GM12878 (cell line): ENCODE measurements at regions not wholly inside any gene's neighbourhood (a gene's known extent, or its start where the extent isn't known, plus 50 kb on each side); places are given as distances from the start of the nearest gene placed in this dataset.
"Not testable (repeated sequence)": the region's sequence is repeated elsewhere in the genome, so short reads cannot be mapped to it uniquely, and the experiment has no call there.

Source experiments
- ATAC-seq: fragments of 200-7000 bp; cut with Tn5 transposase; 3 replicates; pipeline ENCODE4 v1.9.1; 2020; ENCODE audit warnings: mild to moderate bottlenecking, moderate library complexity
- BruUV-seq: library from RNA; stranded (reverse); fragments of 400-500 nt; replicated peaks from 2 replicates; lab custom pipeline; 2021; lab: Mats Ljungman, UMichigan
- CTCF ChIA-PET: fragments of 300-600 bp; sonication (Branson Sonifier 250); formaldehyde crosslinking; extraction: SDS; loops from one replicate; lab custom pipeline; 2021; ENCODE audit warnings: inconsistent platforms; lab: Yijun Ruan, JAX
- POLR2A ChIA-PET: fragments of 350-600 bp; formaldehyde crosslinking; extraction: SDS; loops from one replicate; lab custom pipeline; 2021; ENCODE audit warnings: inconsistent platforms; lab: Charles Lee
- RAD21 ChIA-PET: fragments of 300-600 bp; sonication (Branson Sonifier 250); formaldehyde crosslinking; loops from one replicate; lab custom pipeline; 2023; ENCODE audit warnings: antibody characterized with exemption; ENCODE audit not compliant: unreplicated experiment; lab: Charles Lee
- SMC1A ChIA-PET: fragments of 300-600 bp; sonication (Branson Sonifier 250); formaldehyde crosslinking; loops from one replicate; lab custom pipeline; 2023; ENCODE audit not compliant: unreplicated experiment, uncharacterized antibody; lab: Charles Lee
- DNase-seq: peaks from one replicate; pipeline ENCODE4 v3.0.0-alpha.2; 2011; ENCODE audit warnings: low read depth, low spot score
- FAIRE-seq: peaks from 3 replicates; lab custom pipeline; 2011; peaks lifted over from hg19 to GRCh38; lab: Jason Lieb, UNC
- H2AFZ ChIP-seq: 2 replicates; pipeline ENCODE4 v1.6.0; 2011; ENCODE audit warnings: low read depth, low read length, control low read depth; ENCODE audit not compliant: control insufficient read depth
- H3K27ac ChIP-seq: 2 replicates; pipeline ENCODE4 v1.5.1; 2011; ENCODE audit warnings: control low read depth; ENCODE audit not compliant: control insufficient read depth, insufficient read depth
- H3K27me3 ChIP-seq, 2 experiments: replicated peaks in 1 of 2; 2 replicates each; pipeline versions ENCODE4 v1.6.0 to v1.6.1; 2011; ENCODE audit warnings: low read length in 1 of 2; ENCODE audit not compliant: control insufficient read depth in 2 of 2, insufficient read depth in 2 of 2
- H3K36me3 ChIP-seq, 2 experiments: 2 replicates each; pipeline ENCODE4 v1.5.1; 2011; ENCODE audit warnings: low read length in 1 of 2; ENCODE audit not compliant: control insufficient read depth in 2 of 2, insufficient read depth in 2 of 2
- H3K4me1 ChIP-seq: 2 replicates; pipeline ENCODE4 v1.6.1; 2011; ENCODE audit warnings: mild to moderate bottlenecking, low read length, moderate library complexity, mixed read lengths; ENCODE audit not compliant: control insufficient read depth, insufficient read depth
- H3K4me2 ChIP-seq: 2 replicates; pipeline ENCODE4 v1.6.0; 2011; ENCODE audit warnings: control low read depth; ENCODE audit not compliant: control insufficient read depth, insufficient read depth
- H3K4me3 ChIP-seq: fragments of 200-600 bp; sonication (generic); 2 replicates; pipeline ENCODE4 v1.5.1; 2016
- H3K79me2 ChIP-seq: 2 replicates; pipeline ENCODE4 v1.6.0; 2011; ENCODE audit warnings: low read length; ENCODE audit not compliant: control insufficient read depth, insufficient read depth
- H3K9ac ChIP-seq: 2 replicates; pipeline ENCODE4 v1.8.0; 2011; ENCODE audit warnings: low read length, control low read depth, mixed read lengths; ENCODE audit not compliant: control insufficient read depth, insufficient read depth
- H3K9me3 ChIP-seq: replicated peaks from 3 replicates; pipeline ENCODE4 v1.5.1; 2011; ENCODE audit warnings: mild to moderate bottlenecking, low read length; ENCODE audit not compliant: control insufficient read depth, insufficient read depth
- H4K20me1 ChIP-seq: 2 replicates; pipeline ENCODE4 v1.6.0; 2011; ENCODE audit not compliant: control insufficient read depth, insufficient read depth
- GABPA ChIP-seq: IDR thresholded peaks from 2 replicates; pipeline ENCODE4 v1.6.1; 2014; ENCODE audit warnings: antibody characterized with exemption, low read depth, mild to moderate bottlenecking, inconsistent platforms
- MLLT1 ChIP-seq: fragments of 450-650 bp; IDR thresholded peaks from 2 replicates; pipeline ENCODE4 v1.6.1; 2016; ENCODE audit warnings: mild to moderate bottlenecking
- TARDBP ChIP-seq: IDR thresholded peaks from 2 replicates; pipeline ENCODE4 v1.6.1; 2016; ENCODE audit warnings: borderline replicate concordance
- WGBS: methylation state at CpG from one replicate; pipeline ENCODE4 v1.1.6; 2016; ENCODE audit warnings: low lambda C conversion rate; ENCODE audit not compliant: insufficient replicate concordance, insufficient coverage; ENCODE audit errors: missing lambda C conversion rate; 5-methylcytosine and 5-hydroxymethylcytosine counted together
- in situ Hi-C: fragments of 300-500 bp; cut with MboI; formaldehyde crosslinking; loops from 9 replicates; pipeline ENCODE4 v1.14.3; 2018; ENCODE audit warnings: mixed read lengths
- intact Hi-C: fragments of 100-400 bp; cut with micrococcal nuclease; formaldehyde crosslinking; loops from one replicate; pipeline ENCODE4 v1.14.2; 2022; ENCODE audit not compliant: unreplicated experiment
- TF ChIP-seq, protein P1 (sequence below): IDR thresholded peaks from 2 replicates; pipeline ENCODE4 v1.6.1; 2012; ENCODE audit warnings: low read length, inconsistent platforms

- H3K4me2 ChIP-seq, result no peak overlapping the region
- intact Hi-C loops, result no loop called here
- ChIA-PET CTCF (no interaction called here), POLR2A (no interaction called here), SMC1A (no interaction called here), RAD21 (no interaction called here)
- H3K79me2 ChIP-seq, result no peaks in the 10 kb centered on the region
- in situ Hi-C loops, result no loop called here
- no peaks in the 10 kb centered on the region for H3K36me3 ChIP-seq
- no peaks in the 10 kb centered on the region for H3K4me1 ChIP-seq
- no TSS peak for BruUV-seq
- ATAC-seq (no peak), DNase-seq (no peak)
- peaks cover 2% of the 10 kb centered on the region; the same call in 2 of the 3 replicates for H3K9me3 ChIP-seq
- H3K27me3 ChIP-seq, result no peaks in the 10 kb centered on the region
- TF ChIP-seq, protein P1, sequence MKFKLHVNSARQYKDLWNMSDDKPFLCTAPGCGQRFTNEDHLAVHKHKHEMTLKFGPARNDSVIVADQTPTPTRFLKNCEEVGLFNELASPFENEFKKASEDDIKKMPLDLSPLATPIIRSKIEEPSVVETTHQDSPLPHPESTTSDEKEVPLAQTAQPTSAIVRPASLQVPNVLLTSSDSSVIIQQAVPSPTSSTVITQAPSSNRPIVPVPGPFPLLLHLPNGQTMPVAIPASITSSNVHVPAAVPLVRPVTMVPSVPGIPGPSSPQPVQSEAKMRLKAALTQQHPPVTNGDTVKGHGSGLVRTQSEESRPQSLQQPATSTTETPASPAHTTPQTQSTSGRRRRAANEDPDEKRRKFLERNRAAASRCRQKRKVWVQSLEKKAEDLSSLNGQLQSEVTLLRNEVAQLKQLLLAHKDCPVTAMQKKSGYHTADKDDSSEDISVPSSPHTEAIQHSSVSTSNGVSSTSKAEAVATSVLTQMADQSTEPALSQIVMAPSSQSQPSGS, result no peak
- no peak for TF ChIP-seq TARDBP
- TF ChIP-seq GABPA, result no peak
- no peak for TF ChIP-seq MLLT1
- TF ChIP-seq, all 136 proteins: peak for 0
- no peak for FAIRE-seq
- Histone ChIP-seq H4K20me1 (no peaks in the 10 kb centered on the region), H3K27ac (no peak overlapping the region), H3K9ac (no peak overlapping the region), H3K4me3 (no peak overlapping the region), H2AFZ (no peak overlapping the region)
- 49% methylated on average over 16 of the region's 16 CpGs for WGBS
These were observed 486.7 kb upstream of the SALL3 start for GRCh38 chr18:78492813-78493371.

DNA sequence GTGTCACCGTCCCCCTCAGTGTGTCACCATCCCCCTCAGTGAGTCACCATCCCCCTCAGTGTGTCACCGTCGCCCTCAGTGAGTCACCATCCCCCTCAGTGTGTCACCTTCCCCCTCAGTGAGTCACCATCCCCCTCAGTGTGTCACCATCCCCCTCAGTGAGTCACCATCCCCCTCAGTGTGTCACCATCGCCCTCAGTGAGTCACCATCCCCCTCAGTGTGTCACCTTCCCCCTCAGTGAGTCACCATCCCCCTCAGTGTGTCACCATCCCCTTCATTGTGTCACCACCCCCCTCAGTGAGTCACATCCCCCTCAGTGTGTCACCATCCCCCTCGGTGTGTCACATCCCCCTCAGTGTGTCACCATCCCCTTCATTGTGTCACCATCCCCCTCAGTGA, 486.1 kb upstream of the SALL3 start:
- 0% methylated on average over 4 of the region's 5 CpGs for WGBS

More for the DNA sequence above, 486.1 kb upstream of the SALL3 start:
- H3K9ac ChIP-seq, H3K79me2 ChIP-seq, BruUV-seq, SMC1A ChIA-PET, CTCF ChIA-PET, H3K4me2 ChIP-seq, POLR2A ChIA-PET, H3K4me1 ChIP-seq, RAD21 ChIA-PET, FAIRE-seq, H3K27me3 ChIP-seq, H3K36me3 ChIP-seq, intact Hi-C loops, H4K20me1 ChIP-seq, H2AFZ ChIP-seq, in situ Hi-C loops, DNase-seq, H3K27ac ChIP-seq, H3K4me3 ChIP-seq, ATAC-seq, H3K9me3 ChIP-seq: not testable (repeated sequence)
